HPDE6-E6E7 (cell line): ENCODE measurements at regions not wholly inside any gene's neighbourhood (a gene's known extent, or its start where the extent isn't known, plus 50 kb on each side); places are given as distances from the start of the nearest gene placed in this dataset.
"Not testable (repeated sequence)": the region's sequence is repeated elsewhere in the genome, so short reads cannot be mapped to it uniquely, and the experiment has no call there.

Experiments used
- DNase-seq: peaks from one replicate; pipeline ENCODE4 v3.0.0; 2011; ENCODE audit warnings: missing footprints; ENCODE audit errors: extremely low spot score

DNA sequence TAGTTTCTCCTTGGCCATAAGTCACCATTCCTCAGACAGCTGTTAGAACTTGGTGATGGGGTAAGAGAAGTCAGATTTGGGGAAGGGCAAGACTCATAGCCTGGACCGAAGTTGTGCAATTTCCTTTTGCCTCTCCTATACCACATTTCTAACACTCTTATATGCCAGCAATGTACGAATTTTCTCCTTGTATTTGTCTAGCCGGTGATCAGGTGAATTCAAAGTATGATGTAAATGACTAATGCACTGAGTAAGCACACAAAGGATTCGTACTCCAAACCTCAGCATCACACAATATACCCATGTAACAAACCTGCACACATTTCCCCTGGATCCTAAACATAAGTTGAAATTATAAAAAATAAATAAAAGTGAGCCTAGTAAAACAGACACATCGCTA, 1143.5 kb upstream of the CELF4 start:
- no peak for DNase-seq

DNA sequence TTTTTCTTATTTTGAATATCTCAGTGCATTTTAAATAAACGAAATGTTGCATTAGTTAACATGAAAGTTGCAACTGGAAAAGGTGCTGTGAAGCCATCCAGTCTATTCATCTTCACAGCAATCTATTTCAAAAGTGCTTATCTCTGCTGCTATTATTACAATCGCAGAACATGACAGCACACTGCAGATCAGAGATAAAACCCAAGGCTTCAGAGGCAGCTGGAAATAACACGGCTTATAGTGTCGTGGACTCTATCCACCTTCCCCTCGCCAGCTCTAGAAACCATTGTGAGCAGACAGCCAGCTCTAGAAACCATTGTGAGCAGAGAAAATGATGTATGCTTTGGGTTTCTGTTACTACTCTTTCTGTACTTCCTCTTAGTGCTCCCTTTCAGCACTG, 1140.8 kb upstream of the CELF4 start:
- DNase-seq: no peak

GRCh38 chr18:38698088-38698487, 1132.5 kb upstream of the CELF4 start:
- DNase-seq: no peak

DNA sequence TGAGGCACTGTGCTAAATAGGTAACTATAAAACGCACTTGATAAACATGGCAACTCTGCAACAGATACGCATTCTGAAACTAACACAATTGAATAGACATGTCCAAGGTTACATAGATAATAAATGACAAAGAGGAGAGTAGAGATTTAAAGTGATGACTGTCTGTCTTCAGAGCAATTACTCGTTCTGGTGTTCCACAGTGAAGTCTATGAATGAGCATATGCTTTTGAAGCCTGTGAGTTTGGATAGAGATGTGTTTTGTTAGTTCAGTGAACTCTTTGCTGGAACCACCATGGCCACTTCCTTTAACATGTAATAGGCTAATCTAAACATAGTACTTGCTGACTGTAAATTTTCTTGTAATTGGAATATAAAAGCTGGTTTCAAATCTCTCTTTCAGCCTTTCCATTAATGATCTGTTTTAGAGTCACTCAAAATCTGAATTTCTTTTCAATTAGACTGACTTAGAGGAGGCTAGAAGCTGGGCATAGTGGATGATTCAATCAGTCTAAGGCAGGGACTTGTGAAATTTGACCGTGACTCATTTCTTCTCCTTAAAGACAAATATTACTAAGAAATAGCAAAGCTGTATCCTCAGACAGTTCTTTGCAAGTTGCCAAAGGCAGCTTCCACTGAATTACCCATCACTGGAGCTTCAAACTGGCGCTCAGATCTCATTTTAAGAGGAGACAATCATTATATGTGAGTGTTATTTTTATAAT, 1130.1 kb upstream of the CELF4 start:
- DNase-seq: peak; percentile 48

GRCh38 chr18:38693104-38693503, 1127.5 kb upstream of the CELF4 start:
- no peak for DNase-seq

DNA sequence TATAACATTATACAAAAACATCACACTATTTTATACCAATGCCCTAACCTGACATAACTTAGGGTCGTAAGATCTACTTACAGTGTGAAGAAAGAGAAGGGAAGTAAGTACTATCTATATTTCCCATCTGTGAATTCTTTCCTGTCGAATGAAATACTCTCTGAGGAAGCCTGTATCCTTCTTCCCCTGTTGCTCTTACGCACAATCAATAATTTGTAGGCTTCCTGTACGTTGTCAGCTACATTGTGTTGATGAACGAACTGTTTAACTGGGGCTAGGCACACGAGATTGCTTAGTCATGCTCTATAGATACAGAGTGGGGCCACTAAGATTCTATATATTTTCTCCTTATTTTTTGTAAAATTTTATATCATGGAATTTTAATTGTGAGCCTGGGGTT, 1125.0 kb upstream of the CELF4 start:
- DNase-seq: no peak

GRCh38 chr18:38688416-38688815, 1122.8 kb upstream of the CELF4 start:
- no peak for DNase-seq

GRCh38 chr18:38670486-38670885, 1104.9 kb upstream of the CELF4 start:
- DNase-seq: no peak

- DNase-seq: no peak
Observed at GRCh38 chr18:38664929-38665328, 1099.3 kb upstream of the CELF4 start.

- no peak for DNase-seq
Observed at GRCh38 chr18:38663682-38664081, 1098.1 kb upstream of the CELF4 start.

- DNase-seq: no peak
Observed at GRCh38 chr18:38663270-38663669, 1097.7 kb upstream of the CELF4 start.

GRCh38 chr18:38654946-38655345, 1089.3 kb upstream of the CELF4 start:
- DNase-seq: no peak

DNA sequence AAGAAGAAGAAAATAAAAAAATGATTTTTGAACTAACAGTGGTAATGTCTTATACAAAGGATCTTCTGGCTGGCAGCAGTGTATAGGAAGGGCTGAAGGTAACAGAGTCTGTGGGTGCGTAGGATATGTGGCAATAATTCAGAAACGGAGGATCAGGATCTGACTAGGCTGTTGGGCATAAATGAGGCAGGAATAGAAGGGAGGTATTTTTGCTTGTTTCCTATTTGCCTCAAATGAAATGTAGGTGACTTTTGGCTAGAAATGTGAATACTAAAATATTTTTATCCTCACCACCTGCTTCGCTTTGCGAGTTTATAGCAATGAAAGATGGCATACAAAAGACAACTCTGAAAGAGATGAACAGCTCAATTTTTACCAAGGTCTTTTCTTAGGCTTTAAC, 1086.1 kb upstream of the CELF4 start:
- DNase-seq: no peak

DNA sequence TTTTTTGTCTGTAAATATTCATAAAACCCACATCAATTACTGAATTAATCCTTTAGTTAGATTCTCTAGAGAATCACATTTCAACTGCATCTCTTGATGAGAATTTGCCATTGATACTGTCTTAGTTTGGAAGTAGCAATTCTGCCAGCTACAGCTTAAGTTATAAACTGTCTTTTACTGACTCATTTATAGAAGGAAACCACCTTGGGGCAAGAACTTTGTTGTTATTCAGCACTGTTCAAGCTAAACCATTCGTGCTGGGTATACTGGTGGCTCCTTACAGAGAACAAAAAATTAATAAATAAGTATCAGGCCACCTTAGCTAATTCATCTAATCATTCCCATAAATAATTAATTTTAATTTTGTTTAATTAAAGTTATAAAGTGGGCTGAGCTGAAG, 1082.6 kb upstream of the CELF4 start:
- no peak for DNase-seq

GRCh38 chr18:38646296-38646695, 1080.7 kb upstream of the CELF4 start:
- DNase-seq: no peak

- DNase-seq: no peak
Observed at GRCh38 chr18:38644875-38645641, 1079.5 kb upstream of the CELF4 start.

DNA sequence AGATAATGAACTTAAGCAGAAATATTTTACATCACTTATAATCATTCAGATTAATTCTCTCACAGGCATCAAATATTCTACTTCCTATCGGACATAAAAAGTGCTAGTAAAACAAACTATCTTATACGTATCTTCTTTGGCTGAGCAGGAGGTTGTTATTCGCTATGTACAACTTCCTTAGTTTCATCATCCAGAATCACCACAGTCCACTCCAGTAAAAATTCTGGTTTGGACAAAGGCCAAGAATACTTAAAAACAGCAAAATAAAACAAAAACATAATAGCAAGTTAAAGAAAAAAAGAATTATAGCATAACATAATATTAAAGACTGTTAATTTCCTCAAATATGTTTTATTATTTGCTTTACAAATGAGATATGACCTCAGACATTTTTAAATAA, 1077.1 kb upstream of the CELF4 start:
- no peak for DNase-seq

- DNase-seq: not testable (repeated sequence)
Observed at GRCh38 chr18:38639700-38640099, 1074.1 kb upstream of the CELF4 start.

- no peak for DNase-seq
Observed at GRCh38 chr18:38635709-38636430, 1070.3 kb upstream of the CELF4 start.

- DNase-seq: no peak
Observed at GRCh38 chr18:38634117-38634516, 1068.5 kb upstream of the CELF4 start.

DNA sequence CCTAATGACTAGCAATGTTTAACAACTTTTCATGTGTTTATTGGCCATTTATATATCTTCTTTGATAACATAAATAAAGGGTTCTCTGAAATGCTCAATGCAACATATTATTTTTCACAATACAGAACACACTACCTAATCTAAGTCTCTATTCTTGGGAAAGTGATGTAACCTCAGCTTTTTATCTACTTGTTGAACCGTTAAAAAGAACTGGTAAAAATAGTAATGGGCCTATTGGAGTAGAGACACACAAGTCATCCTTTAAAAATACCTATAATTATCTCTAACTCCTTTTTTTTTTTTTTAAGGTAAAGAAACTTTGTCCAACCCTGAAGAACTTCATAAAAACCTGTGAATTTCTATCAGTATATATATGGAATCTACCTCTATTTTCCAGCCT, 1067.7 kb upstream of the CELF4 start:
- no peak for DNase-seq

DNA sequence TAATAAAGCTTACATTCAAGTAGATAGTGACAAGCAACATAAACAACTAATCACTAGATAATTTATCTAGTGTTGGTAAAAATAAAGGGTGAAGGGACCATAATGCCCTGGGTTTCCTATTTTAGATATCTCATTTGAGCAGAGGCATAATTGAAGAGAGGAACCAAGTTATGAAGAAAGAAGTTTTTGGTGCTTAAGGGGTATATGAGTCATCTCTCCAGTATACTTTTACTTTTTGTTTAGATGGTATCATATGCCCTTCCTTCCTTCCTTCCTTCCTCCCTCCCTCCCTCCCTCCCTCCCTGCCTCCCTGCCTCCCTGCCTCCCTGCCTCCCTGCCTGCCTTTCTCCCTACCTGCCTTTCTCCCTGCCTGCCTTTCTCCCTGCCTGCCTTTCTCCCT, 1053.5 kb upstream of the CELF4 start:
- DNase-seq: no peak

DNA sequence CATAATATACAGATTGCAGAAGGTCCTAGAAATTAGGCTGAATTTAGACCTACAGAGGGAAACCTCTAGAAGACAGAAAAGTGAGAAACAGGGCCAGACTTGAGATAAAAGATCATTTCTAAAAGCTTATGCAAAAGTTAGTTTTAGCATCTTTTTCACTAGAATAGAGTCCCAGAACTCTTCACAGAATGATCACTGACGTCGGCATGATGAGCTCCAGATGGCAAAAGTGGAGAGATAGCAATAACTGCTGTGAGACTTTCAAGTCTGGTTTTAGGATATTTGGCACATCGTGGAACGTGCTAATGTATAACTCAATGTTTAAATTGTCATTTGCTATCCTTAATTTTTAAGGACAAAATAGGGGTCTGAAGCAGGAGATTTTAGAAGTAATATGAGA, 1050.7 kb upstream of the CELF4 start:
- DNase-seq: no peak
